ENCODE measurements at regions not wholly inside any gene's neighbourhood (a gene's known extent, or its start where the extent isn't known, plus 50 kb on each side); places are given as distances from the start of the nearest gene placed in this dataset.

DNA sequence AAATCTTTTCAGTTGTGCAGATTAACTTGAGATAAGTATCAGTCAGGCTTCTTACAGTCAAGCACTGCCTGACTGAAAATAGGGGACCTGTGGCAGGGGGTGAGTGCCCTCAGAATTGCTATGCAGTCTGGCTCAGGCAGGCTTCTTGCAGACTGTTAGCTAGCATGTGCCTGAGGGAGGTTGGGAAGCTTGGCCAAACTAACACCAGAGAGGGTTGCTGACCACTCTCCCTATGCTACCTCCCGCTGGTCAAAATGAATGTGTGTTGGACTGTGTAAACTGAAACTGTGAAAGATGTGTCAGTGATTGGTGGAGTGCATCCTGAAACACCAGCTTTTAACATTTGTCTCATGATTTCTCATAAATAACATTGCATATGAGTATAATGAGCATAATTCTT lies 622.3 kb upstream of the IMPG1 start:
- Mint-ChIP-seq H3K9me3 (peaks cover 0 to 1% of the 10 kb centered on the region in 2 donors), H3K36me3 (no peaks in the 10 kb centered on the region), H3K27ac (no peak overlapping the region)
- DNase-seq (ENCODE audit: low spot score in 2 of 2) (no peak), ATAC-seq (no peak)

DNA sequence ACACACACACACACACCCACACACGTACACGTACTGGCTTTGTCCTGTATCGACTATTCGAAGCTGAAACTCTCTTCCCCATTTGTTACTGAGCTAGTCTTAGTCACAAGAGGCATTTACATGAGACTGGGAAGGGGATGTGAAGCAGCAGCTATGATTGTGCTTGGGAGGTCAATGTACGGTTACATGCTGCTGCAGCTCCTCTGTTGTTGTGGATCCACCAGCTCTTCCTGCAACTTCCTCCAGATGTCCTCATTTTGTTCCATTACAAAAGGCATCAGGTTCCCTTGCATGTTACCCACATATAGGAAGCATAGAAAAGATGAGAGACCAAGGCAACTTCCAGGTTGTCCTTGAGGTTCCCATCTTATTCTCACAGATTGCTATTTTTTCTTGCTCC lies 612.4 kb upstream of the IMPG1 start:
- Mint-ChIP-seq H3K36me3 (peaks cover 0 to 13% of the 10 kb centered on the region in 2 donors), H3K9me3 (peaks cover 33 to 42% of the 10 kb centered on the region in 2 donors), H3K27ac (no peak overlapping the region)
- ATAC-seq = no peak
- DNase-seq (ENCODE audit: low spot score in 2 of 2) = no peak

DNA sequence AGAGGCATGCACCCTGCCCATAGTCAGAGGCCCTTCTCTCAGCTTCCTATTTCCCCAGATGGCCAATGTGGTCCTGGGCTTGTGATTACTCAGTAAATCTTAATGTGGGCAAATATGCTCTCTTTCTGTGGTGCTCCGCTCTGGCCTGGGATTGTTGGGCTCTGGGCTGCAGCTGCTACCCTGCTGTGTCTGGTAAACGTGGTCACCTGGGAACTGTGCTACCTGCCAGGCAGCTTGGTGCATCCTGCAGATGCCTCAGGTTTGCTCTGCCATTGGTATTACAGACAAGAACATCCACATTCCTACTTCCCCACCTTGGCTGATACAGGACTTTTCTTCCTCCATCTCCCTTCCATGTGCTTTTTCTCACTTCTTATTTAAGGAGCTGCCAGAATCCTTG lies 611.5 kb upstream of the IMPG1 start:
- DNase-seq (ENCODE audit: low spot score in 2 of 2) (no peak), ATAC-seq (no peak)
- Mint-ChIP-seq H3K9me3 (peaks cover 29 to 33% of the 10 kb centered on the region in 2 donors), H3K27ac (no peak overlapping the region), H3K36me3 (peaks cover 0 to 13% of the 10 kb centered on the region in 2 donors)

DNA sequence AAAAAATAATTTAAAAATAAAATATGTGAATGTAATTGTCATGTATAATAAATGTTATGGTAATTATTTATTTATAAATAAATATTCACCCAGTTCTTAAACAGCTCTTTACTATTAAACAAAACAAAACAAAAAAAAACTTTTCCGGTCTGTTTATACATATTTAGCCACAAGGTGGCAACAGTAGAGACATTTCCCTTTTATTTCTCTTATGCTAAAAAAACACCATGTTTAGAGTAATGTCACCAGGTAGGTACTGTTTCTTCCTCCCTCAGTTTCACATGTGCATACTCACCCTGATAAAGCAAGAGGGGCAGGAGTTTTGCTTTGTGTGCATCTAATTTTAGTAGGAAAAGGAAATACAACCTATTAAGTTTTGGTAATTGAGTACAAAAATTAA lies 610.4 kb upstream of the IMPG1 start:
- DNase-seq (ENCODE audit: low spot score in 2 of 2) (no peak), ATAC-seq (no peak)
- H3K36me3 Mint-ChIP-seq = peaks cover 0 to 5% of the 10 kb centered on the region in 2 donors
- peaks cover 21 to 28% of the 10 kb centered on the region in 2 donors for H3K9me3 Mint-ChIP-seq
- no peak overlapping the region for H3K27ac Mint-ChIP-seq

DNA sequence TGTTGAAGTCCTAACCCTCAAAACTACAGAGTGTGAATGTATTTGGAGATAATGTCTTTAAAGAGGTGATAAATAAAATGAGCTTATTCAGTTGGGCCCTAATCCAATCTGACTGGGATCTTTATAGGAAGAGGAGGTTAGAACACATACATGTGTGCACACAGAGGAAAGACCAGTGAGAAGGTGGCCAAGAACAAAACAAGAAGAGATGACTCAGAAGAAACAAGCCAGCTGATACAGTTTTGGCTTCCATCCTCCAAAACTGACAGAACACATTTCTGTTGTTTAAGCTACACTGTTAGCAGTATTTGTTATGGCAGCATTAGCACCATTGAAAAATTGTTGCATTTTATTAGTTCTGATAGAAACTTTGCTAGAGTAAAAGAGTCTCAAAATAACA lies 609.3 kb upstream of the IMPG1 start:
- Mint-ChIP-seq H3K36me3 (no peaks in the 10 kb centered on the region), H3K9me3 (peaks cover 20 to 24% of the 10 kb centered on the region in 2 donors), H3K27ac (no peak overlapping the region)
- DNase-seq (ENCODE audit: low spot score in 2 of 2) (no peak), ATAC-seq (no peak)

DNA sequence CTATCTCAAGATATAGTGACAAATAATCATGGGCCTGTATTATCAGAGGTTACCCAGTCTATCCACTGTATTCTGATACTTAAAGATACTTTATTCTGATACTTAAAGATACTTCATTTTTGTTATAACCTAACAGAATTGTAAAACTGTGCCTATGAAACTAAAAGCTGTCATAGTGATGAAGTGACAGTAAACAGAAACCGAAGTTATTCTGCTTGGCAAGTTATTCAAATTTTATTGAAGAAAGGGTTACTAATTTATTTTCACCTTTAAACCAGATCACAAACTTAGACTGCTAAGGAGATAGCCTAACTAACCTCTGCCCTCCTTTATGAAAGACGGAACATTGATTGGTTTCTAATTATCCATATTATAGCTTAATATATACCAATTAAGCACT lies 604.6 kb upstream of the IMPG1 start:
- Mint-ChIP-seq H3K27ac (no peak overlapping the region), H3K36me3 (no peaks in the 10 kb centered on the region), H3K9me3 (peaks cover 9 to 19% of the 10 kb centered on the region in 2 donors)
- DNase-seq (ENCODE audit: low spot score in 2 of 2) (no peak), ATAC-seq (no peak)

DNA sequence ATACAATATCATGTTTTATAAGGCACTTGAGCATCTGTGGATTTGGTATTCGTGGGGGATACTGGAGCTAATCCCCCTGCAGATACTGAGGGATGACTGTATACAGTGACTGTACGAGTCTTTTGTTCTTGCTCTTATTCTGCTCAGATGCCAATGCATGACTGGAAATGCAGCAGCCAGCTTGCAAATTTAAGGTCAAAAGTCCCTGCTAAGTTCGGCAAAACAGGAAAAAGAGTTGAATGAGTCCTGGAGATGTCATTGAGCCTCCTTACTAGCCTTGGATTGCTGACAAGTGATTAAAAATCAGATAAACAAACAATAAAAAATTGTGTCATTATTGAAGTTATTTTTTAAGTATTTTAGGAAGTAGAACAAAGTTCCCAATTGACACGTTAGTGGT lies 599.3 kb upstream of the IMPG1 start:
- Mint-ChIP-seq H3K27ac (no peak overlapping the region), H3K9me3 (peaks cover 4 to 11% of the 10 kb centered on the region in 2 donors), H3K36me3 (no peaks in the 10 kb centered on the region)
- ATAC-seq = no peak
- DNase-seq (ENCODE audit: low spot score in 2 of 2) = no peak

DNA sequence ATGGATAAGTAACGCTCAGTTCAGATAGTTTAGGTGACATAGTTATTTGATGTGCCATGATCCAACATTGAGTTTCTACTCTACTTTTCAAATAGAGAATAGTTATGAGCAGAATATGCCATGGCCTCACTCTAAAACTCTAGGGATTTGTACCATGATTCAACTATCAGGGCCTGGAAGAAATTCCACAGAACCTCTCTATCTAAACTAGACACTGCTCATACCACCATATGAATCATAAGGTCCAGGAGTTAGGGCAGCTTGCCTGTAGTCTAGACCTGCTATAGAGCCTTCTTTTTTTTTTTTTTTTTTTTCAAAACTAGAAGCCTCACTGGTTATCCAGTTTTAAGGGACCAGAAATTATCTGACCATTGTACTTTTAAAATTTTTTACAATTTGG lies 571.8 kb upstream of the IMPG1 start:
- Mint-ChIP-seq H3K27ac (no peak overlapping the region), H3K9me3 (peaks cover 13 to 16% of the 10 kb centered on the region in 2 donors), H3K36me3 (no peaks in the 10 kb centered on the region)
- ATAC-seq = no peak
- DNase-seq (ENCODE audit: low spot score in 2 of 2) = no peak

DNA sequence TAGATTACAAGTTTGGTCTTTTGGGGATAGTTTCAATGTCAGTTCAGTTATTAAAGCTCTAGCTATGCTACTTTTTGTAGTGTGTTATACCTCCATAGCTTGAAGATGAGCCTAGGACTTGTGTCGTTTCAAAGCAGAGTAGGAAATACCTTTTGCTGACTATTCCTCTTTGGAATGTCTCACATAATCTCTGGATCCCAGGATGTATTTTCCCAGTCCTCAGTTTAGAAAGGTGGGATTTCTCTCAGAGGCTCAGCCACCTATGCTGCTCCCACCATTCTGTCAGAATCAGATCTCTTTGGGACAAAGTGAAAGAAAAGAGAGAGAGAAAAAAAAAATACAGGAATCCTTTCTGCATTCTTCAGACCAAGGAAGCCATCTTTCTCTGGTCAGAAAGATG lies 567.5 kb upstream of the IMPG1 start:
- Mint-ChIP-seq H3K36me3 (no peaks in the 10 kb centered on the region), H3K9me3 (peaks cover 13 to 16% of the 10 kb centered on the region in 2 donors), H3K27ac (no peak overlapping the region)
- DNase-seq (ENCODE audit: low spot score in 2 of 2) = no peak
- no peak for ATAC-seq

DNA sequence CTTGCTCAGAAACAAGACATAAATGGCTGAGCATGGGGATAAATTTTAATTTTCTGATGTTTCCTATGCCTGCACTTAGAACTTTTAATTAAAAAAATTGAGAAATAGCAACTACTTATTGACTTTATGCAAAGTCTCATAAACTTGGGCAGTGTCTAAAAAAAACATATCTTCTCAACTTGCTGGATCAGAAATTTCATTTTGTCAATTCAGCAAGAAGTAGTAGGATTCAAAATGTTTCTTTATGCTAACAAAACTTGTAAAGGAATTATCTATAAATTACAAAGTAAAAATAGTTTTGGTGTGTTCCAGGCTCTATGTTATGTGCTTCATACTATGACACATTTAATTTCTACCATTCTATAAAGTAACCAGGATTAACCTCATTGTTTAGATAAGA lies 562.2 kb upstream of the IMPG1 start:
- no peak overlapping the region for H3K27ac Mint-ChIP-seq
- ATAC-seq = no peak
- no peaks in the 10 kb centered on the region for H3K36me3 Mint-ChIP-seq
- peaks cover 0 to 6% of the 10 kb centered on the region in 2 donors for H3K9me3 Mint-ChIP-seq
- no peak for DNase-seq (ENCODE audit: low spot score in 2 of 2)

DNA sequence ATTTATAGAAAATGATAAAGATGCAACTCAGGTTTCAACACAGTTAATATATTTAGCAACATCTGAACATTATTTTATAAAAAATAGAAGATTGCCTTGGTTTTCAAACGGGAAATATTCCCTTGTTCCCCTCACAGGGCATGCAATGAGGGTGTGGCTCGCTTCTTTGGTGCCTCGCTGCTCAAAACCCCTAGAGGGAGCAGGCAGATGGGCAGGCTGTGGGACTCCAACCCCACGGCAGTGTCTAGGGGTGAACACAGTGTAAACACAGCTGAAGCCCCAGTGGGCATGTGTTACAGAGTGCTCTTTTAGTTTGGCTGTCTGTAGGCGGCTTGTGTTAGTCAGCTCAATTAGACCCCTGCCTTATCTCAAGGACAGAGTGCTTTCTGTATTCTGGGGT lies 560.8 kb upstream of the IMPG1 start:
- no peak for ATAC-seq
- DNase-seq (ENCODE audit: low spot score in 2 of 2) = no peak

DNA sequence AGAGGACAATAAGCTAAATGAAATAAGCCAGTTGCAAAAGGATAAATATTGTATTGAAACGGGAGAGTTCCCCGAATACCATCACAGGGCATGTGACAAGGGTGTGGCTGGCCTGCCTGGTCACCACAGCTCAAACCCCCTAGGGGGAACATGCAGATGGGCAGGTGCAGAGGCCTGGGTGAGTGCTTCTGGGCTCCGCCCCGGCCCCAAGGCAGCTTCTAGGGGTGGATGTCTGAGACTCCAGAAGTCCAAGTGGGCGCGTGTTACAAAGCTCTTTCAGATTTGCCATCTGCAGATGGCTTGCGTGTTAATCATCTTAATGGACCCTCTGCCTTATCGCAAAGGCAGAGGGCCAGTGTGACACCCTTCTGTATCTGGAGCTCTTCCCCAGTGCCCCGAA lies 559.2 kb upstream of the IMPG1 start:
- H3K9me3 Mint-ChIP-seq = peaks cover 8 to 13% of the 10 kb centered on the region in 2 donors
- ATAC-seq = no peak

More for the DNA sequence above, 560.8 kb upstream of the IMPG1 start:
- H3K27ac Mint-ChIP-seq = no peak overlapping the region
- peaks cover 0 to 6% of the 10 kb centered on the region in 2 donors for H3K9me3 Mint-ChIP-seq
- peaks cover 0 to 2% of the 10 kb centered on the region in 2 donors for H3K36me3 Mint-ChIP-seq

DNA sequence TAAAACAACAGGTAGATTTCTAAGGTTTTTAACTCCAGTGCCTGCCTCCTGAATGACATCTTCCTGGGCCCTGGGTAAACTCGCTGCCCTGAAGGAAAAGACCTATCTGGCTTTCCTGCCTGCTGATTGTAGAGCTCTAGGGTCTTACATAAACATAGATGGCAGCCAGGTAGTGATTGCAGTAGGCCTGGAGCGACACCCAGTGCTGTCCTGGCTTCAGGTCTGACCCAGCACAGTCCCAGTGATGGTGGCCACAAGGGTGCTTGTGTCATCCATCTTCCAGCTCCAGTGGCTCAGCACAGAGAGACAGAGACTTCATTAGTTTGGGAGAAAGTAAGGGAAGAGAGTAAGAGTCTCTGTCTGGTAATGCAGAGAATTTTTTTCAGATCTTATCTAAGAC lies 542.9 kb upstream of the IMPG1 start:
- peaks cover 12 to 24% of the 10 kb centered on the region in 2 donors for H3K9me3 Mint-ChIP-seq
- no peaks in the 10 kb centered on the region for H3K36me3 Mint-ChIP-seq
- ATAC-seq (no peak), DNase-seq (ENCODE audit: low spot score in 2 of 2) (no peak)
- no peak overlapping the region for H3K27ac Mint-ChIP-seq

More for the DNA sequence above, 559.2 kb upstream of the IMPG1 start:
- H3K36me3 Mint-ChIP-seq = peaks cover 6 to 9% of the 10 kb centered on the region in 2 donors
- DNase-seq (ENCODE audit: low spot score in 2 of 2) = no peak
- no peak overlapping the region for H3K27ac Mint-ChIP-seq

DNA sequence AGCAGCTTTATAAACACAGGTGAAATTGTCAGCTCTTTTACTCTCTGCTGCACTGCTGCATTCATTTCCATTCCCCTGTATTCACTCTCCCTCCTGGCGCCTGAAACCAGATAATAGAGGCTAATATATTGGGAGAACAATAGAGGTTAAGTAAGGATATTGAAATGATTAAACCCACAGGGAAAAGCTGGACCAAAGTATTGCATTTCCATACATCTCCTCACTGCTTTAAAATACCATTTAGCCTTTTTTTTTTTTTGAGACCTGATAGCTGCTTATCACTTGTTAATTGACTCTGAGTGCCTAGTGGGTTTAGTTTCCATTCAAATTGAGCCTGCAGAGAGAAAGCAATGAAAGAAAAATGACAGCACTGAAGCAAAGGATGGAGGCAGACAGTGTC lies 540.5 kb upstream of the IMPG1 start:
- peaks cover 12 to 24% of the 10 kb centered on the region in 2 donors for H3K9me3 Mint-ChIP-seq
- DNase-seq (ENCODE audit: low spot score in 2 of 2) = no peak
- H3K36me3 Mint-ChIP-seq = no peaks in the 10 kb centered on the region
- no peak for ATAC-seq
- no peak overlapping the region for H3K27ac Mint-ChIP-seq

DNA sequence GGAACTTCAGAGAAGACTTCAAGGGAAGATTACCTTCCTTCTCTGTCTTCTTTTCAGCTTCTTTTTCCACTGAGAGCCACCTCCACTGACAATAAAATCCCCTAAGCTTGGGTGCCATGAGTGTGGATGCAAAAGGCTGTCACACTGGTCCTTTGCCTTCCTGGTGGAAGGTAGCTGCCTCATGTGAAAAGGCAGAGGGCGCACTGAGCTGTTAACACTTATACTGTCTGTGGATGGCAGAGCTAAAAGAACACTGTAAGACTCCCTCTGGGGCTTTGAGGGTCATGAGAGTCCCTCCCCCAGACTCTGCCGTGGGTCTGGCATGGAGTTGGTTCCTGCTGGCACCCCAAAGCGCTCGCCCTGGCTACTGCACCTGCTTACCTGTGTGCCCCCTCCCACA lies 536.7 kb upstream of the IMPG1 start:
- no peaks in the 10 kb centered on the region for H3K36me3 Mint-ChIP-seq
- peaks cover 5 to 8% of the 10 kb centered on the region in 2 donors for H3K9me3 Mint-ChIP-seq
- no peak for ATAC-seq
- no peak for DNase-seq (ENCODE audit: low spot score in 2 of 2)
- H3K27ac Mint-ChIP-seq = no peak overlapping the region

DNA sequence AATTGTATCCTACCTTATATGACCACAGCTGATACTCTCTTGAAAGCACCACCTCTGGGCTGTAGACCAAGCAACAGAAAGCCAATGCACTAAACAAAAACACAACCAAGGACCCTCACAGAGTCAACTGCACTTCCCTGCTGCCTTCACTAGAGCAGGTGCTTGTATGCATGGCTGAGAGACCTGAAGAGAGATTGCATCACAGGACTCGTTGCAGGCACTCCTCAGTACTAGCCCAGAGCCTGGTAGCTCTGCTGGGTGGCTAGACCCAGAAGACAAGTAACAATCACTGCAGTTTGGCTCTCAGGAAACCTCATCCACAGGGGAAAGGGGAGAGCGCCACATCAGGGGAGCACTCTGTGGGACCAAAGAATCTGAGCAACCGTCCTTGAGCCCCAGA lies 521.6 kb upstream of the IMPG1 start:
- no peaks in the 10 kb centered on the region for H3K36me3 Mint-ChIP-seq
- H3K27ac Mint-ChIP-seq = no peak overlapping the region
- ATAC-seq = no peak

DNA sequence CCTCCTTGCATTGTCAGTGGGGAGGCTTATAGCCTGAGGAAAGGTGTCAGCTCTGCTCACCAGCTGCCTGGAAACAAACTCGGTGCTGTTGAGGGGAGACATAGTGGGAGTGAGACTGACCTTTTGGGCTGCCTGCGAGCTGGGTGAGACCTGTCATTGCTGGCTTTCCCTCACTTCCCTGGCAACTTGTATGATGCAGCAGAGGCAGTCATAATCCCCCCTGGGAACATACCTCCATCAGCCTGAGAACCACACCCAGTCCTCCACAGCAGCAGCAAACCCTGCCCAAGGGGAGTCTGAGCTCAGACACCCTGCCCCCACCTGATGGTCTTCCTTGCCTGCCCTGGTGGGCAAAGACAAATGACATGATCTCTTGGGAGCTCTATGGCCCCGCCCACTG lies 521.2 kb upstream of the IMPG1 start:
- ATAC-seq (no peak), DNase-seq (ENCODE audit: low spot score in 2 of 2) (no peak)
- Mint-ChIP-seq H3K9me3 (peaks cover 7 to 19% of the 10 kb centered on the region in 2 donors), H3K27ac (no peak overlapping the region), H3K36me3 (no peaks in the 10 kb centered on the region)

More for the DNA sequence above, 521.6 kb upstream of the IMPG1 start:
- DNase-seq (ENCODE audit: low spot score in 2 of 2) = no peak
- H3K9me3 Mint-ChIP-seq = peaks cover 12 to 23% of the 10 kb centered on the region in 2 donors

DNA sequence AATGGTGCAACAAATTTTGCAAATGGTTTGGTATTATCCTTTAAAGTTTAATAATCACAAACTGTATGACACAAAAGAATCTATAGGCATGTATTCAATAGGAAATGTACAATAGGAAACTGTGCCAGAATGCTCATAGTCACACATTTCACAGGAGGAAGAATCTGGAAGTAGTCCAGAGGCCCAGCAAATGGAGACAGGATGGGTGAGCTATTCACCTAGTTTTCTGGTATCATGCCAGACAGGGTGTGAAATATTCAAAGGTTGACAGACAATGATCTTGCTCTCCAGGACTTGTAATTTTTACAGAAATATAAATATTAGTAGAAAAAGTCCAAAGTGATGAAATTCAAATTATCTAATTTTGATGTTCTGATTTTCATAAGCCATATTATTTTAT lies 520.1 kb upstream of the IMPG1 start:
- Mint-ChIP-seq H3K36me3 (no peaks in the 10 kb centered on the region), H3K9me3 (peaks cover 6 to 18% of the 10 kb centered on the region in 2 donors), H3K27ac (no peak overlapping the region)
- DNase-seq (ENCODE audit: low spot score in 2 of 2) (no peak), ATAC-seq (no peak)

DNA sequence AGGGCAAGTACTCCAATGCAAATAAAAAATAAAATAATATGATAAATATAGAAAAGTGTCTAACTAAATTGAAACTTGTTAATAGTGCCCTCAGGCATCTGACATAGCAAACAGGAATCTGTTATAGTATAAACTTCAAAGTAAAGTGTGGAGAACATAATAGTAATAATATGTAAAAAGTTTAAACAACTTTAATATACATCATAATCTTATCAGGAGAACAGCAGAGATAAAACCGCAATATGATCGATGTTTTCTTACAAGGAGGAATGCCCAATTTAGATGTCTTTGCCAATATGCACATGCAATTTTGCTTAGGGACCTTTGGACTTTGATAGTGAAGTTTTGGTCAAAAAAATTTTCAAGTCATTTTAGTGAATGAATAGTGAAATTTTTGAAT lies 514.8 kb upstream of the IMPG1 start:
- ATAC-seq (no peak), DNase-seq (ENCODE audit: low spot score in 2 of 2) (no peak)
- H3K27ac Mint-ChIP-seq = no peak overlapping the region
- peaks cover under 1 to 2% of the 10 kb centered on the region in 2 donors for H3K9me3 Mint-ChIP-seq
- H3K36me3 Mint-ChIP-seq = no peaks in the 10 kb centered on the region
